ENCODE measurements at regions not wholly inside any gene's neighbourhood (a gene's known extent, or its start where the extent isn't known, plus 50 kb on each side); places are given as distances from the start of the nearest gene placed in this dataset.
A peak's percentile ranks its signal among the peaks of the same experiment; 100 is the strongest.

DNA sequence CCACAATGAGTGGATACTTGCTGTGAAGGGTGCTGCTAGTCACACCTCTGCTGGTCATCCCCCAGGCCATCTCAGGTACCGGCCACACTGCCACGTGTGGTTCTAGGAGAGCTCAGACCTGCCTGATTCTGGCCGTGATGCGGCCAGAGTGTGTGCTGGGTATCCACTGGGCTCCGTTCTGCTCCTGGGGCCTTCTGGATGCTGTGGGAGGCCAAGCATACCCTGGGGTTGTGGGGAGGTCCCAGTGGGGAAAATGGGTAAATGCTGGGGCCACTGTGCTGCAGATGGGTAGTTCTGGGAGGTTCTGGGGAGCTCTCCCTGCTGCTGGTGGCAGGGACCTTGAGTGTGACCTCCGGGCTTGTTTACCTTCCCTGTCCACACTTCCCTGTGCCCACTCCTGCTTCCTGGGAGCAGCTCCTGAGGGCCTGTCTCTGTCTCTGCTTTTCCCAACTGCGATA is 318.4 kb downstream of the GLRX3 start:
- CTCF ChIA-PET, result no interaction called here
- intact Hi-C loops (cut with micrococcal nuclease), result no loop called here
- no peaks in the 10 kb centered on the region for H3K36me3 Mint-ChIP-seq

GRCh38 chr10:130455111-130455695 is 319.0 kb downstream of the GLRX3 start:
- ATAC-seq (no peak), DNase-seq (no peak)
- Mint-ChIP-seq H3K9me3 (peaks cover 0 to 5% (median 0%) of the 10 kb centered on the region in 11 donors), H3K36me3 (no peaks in the 10 kb centered on the region), H3K4me1 (peaks cover 0 to 1% (median 0%) of the 10 kb centered on the region in 7 donors), H3K4me3 (no peak overlapping the region), H3K27me3 (peaks cover 0 to 37% (median 18%) of the 10 kb centered on the region in 5 donors), H3K27ac (no peak overlapping the region)
- H3K4me3 ChIP-seq (ENCODE audit: low read length), result no peak overlapping the region
- H3K4me1 ChIP-seq (ENCODE audit: control insufficient read depth in 2 of 2, insufficient read depth in 2 of 2, low read length in 2 of 2), result no peaks in the 10 kb centered on the region
- POLR2A ChIA-PET, result no interaction called here
- intact Hi-C loops (cut with micrococcal nuclease), result no loop called here
- H3K36me3 ChIP-seq (ENCODE audit: control insufficient read depth in 2 of 3, insufficient read depth in 3 of 3, low read length in 3 of 3), result no peaks in the 10 kb centered on the region
- no peak overlapping the region for H3K27ac ChIP-seq (ENCODE audit: low read depth, low read length)
- no peaks in the 10 kb centered on the region for H3K27me3 ChIP-seq (ENCODE audit: control insufficient read depth in 2 of 2, insufficient read depth in 2 of 2, low read length in 2 of 2)
- H3K9me3 ChIP-seq (ENCODE audit: control insufficient read depth in 2 of 3, low read length in 3 of 3), result no peaks in the 10 kb centered on the region
- CTCF ChIA-PET, result no interaction called here

More for the DNA sequence above, 318.4 kb downstream of the GLRX3 start:
- H3K4me3 Mint-ChIP-seq, result no peak overlapping the region
- H3K27me3 Mint-ChIP-seq, result peaks cover 1 to 43% (median 18%) of the 10 kb centered on the region in 5 donors
- H3K9me3 Mint-ChIP-seq, result peaks cover 0 to 5% (median 0%) of the 10 kb centered on the region in 11 donors
- no peak for ATAC-seq
- peaks cover 0 to 1% (median 0%) of the 10 kb centered on the region in 7 donors for H3K4me1 Mint-ChIP-seq
- POLR2A ChIA-PET, result no interaction called here
- no peak overlapping the region for H3K27ac ChIP-seq (ENCODE audit: low read depth, low read length)
- no peak overlapping the region for H3K27ac Mint-ChIP-seq
- H3K4me3 ChIP-seq (ENCODE audit: low read length), result no peak overlapping the region
- no peaks in the 10 kb centered on the region for H3K36me3 ChIP-seq (ENCODE audit: control insufficient read depth in 2 of 3, insufficient read depth in 3 of 3, low read length in 3 of 3)
- H3K9me3 ChIP-seq (ENCODE audit: control insufficient read depth in 2 of 3, low read length in 3 of 3), result no peaks in the 10 kb centered on the region
- H3K27me3 ChIP-seq (ENCODE audit: control insufficient read depth in 2 of 2, insufficient read depth in 2 of 2, low read length in 2 of 2), result no peaks in the 10 kb centered on the region
- DNase-seq, result no peak
- no peaks in the 10 kb centered on the region for H3K4me1 ChIP-seq (ENCODE audit: control insufficient read depth in 2 of 2, insufficient read depth in 2 of 2, low read length in 2 of 2)

GRCh38 chr10:130455791-130456190 is 319.6 kb downstream of the GLRX3 start:
- no peaks in the 10 kb centered on the region for H3K36me3 ChIP-seq (ENCODE audit: control insufficient read depth in 2 of 3, insufficient read depth in 3 of 3, low read length in 3 of 3)
- Mint-ChIP-seq H3K4me1 (peaks cover 0 to 1% (median 0%) of the 10 kb centered on the region in 7 donors), H3K36me3 (no peaks in the 10 kb centered on the region), H3K4me3 (no peak overlapping the region), H3K27me3 (peaks cover 0 to 33% (median 18%) of the 10 kb centered on the region in 5 donors), H3K9me3 (peaks cover 0 to 5% (median 0%) of the 10 kb centered on the region in 11 donors), H3K27ac (no peak overlapping the region)
- ATAC-seq (no peak), DNase-seq (no peak)
- CTCF ChIA-PET, result no interaction called here
- no peak overlapping the region for H3K4me3 ChIP-seq (ENCODE audit: low read length)
- H3K4me1 ChIP-seq (ENCODE audit: control insufficient read depth in 2 of 2, insufficient read depth in 2 of 2, low read length in 2 of 2), result no peaks in the 10 kb centered on the region
- intact Hi-C loops (cut with micrococcal nuclease), result no loop called here
- H3K27ac ChIP-seq (ENCODE audit: low read depth, low read length), result no peak overlapping the region
- H3K27me3 ChIP-seq (ENCODE audit: control insufficient read depth in 2 of 2, insufficient read depth in 2 of 2, low read length in 2 of 2), result no peaks in the 10 kb centered on the region
- H3K9me3 ChIP-seq (ENCODE audit: control insufficient read depth in 2 of 3, low read length in 3 of 3), result no peaks in the 10 kb centered on the region
- POLR2A ChIA-PET, result no interaction called here

DNA sequence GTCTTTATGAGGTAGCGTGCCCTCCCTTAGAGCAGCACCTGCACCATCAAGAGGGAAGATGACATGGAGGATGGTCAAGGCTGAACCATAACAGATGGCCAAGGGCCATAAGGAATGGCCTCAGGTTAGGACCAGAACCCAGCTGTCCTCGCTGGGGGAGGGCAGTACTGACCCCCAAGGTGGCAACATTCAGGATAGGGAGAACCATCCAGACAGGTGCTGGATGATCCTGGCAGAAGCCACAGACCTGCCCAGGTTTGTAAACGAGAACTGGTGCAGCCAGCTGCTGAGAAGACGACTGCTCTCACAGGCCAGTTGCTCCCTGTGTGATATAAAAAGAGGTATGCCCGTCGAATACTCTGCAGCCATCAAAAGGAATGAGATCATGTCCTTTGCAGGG is 320.4 kb downstream of the GLRX3 start:
- no peak overlapping the region for H3K27ac Mint-ChIP-seq
- Histone ChIP-seq H3K36me3 (ENCODE audit: control insufficient read depth in 2 of 3, insufficient read depth in 3 of 3, low read length in 3 of 3) (no peaks in the 10 kb centered on the region), H3K9me3 (ENCODE audit: control insufficient read depth in 2 of 3, low read length in 3 of 3) (no peaks in the 10 kb centered on the region), H3K27me3 (ENCODE audit: control insufficient read depth in 2 of 2, insufficient read depth in 2 of 2, low read length in 2 of 2) (no peaks in the 10 kb centered on the region), H3K4me3 (ENCODE audit: low read length) (no peak overlapping the region), H3K4me1 (ENCODE audit: control insufficient read depth in 2 of 2, insufficient read depth in 2 of 2, low read length in 2 of 2) (no peaks in the 10 kb centered on the region), H3K27ac (ENCODE audit: low read depth, low read length) (no peak overlapping the region)
- peaks cover 0 to 5% (median 0%) of the 10 kb centered on the region in 11 donors for H3K9me3 Mint-ChIP-seq
- no peaks in the 10 kb centered on the region for H3K36me3 Mint-ChIP-seq
- H3K4me1 Mint-ChIP-seq, result peaks cover 0 to 1% (median 0%) of the 10 kb centered on the region in 7 donors
- ChIA-PET CTCF (no interaction called here), POLR2A (no interaction called here)
- intact Hi-C loops (cut with micrococcal nuclease), result no loop called here
- ATAC-seq, result no peak
- H3K27me3 Mint-ChIP-seq, result peaks cover 0 to 30% (median 18%) of the 10 kb centered on the region in 5 donors
- no peak overlapping the region for H3K4me3 Mint-ChIP-seq
- DNase-seq, result no peak

- peaks cover 0 to 4% (median 0%) of the 10 kb centered on the region in 11 donors for H3K9me3 Mint-ChIP-seq
- H3K27ac Mint-ChIP-seq, result peak overlapping the region in 2 of 9 donors; percentile 76 to 83
- ChIA-PET CTCF (no interaction called here), POLR2A (no interaction called here)
- Histone ChIP-seq H3K27me3 (ENCODE audit: control insufficient read depth in 2 of 2, insufficient read depth in 2 of 2, low read length in 2 of 2) (no peaks in the 10 kb centered on the region), H3K36me3 (ENCODE audit: control insufficient read depth in 2 of 3, insufficient read depth in 3 of 3, low read length in 3 of 3) (no peaks in the 10 kb centered on the region), H3K9me3 (ENCODE audit: control insufficient read depth in 2 of 3, low read length in 3 of 3) (no peaks in the 10 kb centered on the region), H3K4me1 (ENCODE audit: control insufficient read depth in 2 of 2, insufficient read depth in 2 of 2, low read length in 2 of 2) (no peaks in the 10 kb centered on the region), H3K4me3 (ENCODE audit: low read length) (no peak overlapping the region), H3K27ac (ENCODE audit: low read depth, low read length) (no peak overlapping the region)
- H3K4me3 Mint-ChIP-seq, result no peak overlapping the region
- intact Hi-C loops (cut with micrococcal nuclease), result no loop called here
- peaks cover 0 to 1% (median 0%) of the 10 kb centered on the region in 7 donors for H3K4me1 Mint-ChIP-seq
- H3K27me3 Mint-ChIP-seq, result peaks cover 0 to 23% (median 10%) of the 10 kb centered on the region in 5 donors
- DNase-seq, result no peak
- no peak for ATAC-seq
- no peaks in the 10 kb centered on the region for H3K36me3 Mint-ChIP-seq
Observed at GRCh38 chr10:130458509-130458908, 322.3 kb downstream of the GLRX3 start.

GRCh38 chr10:130459011-130459410 is 322.8 kb downstream of the GLRX3 start:
- Mint-ChIP-seq H3K4me3 (no peak overlapping the region), H3K27ac (no peak overlapping the region), H3K27me3 (peaks cover 0 to 23% (median 10%) of the 10 kb centered on the region in 5 donors), H3K4me1 (peaks cover 0 to 1% (median 0%) of the 10 kb centered on the region in 7 donors), H3K36me3 (no peaks in the 10 kb centered on the region), H3K9me3 (peaks cover 0 to 6% (median 2%) of the 10 kb centered on the region in 11 donors)
- Histone ChIP-seq H3K27ac (ENCODE audit: low read depth, low read length) (no peak overlapping the region), H3K27me3 (ENCODE audit: control insufficient read depth in 2 of 2, insufficient read depth in 2 of 2, low read length in 2 of 2) (no peaks in the 10 kb centered on the region), H3K4me1 (ENCODE audit: control insufficient read depth in 2 of 2, insufficient read depth in 2 of 2, low read length in 2 of 2) (no peaks in the 10 kb centered on the region), H3K4me3 (ENCODE audit: low read length) (no peak overlapping the region), H3K36me3 (ENCODE audit: control insufficient read depth in 2 of 3, insufficient read depth in 3 of 3, low read length in 3 of 3) (no peaks in the 10 kb centered on the region), H3K9me3 (ENCODE audit: control insufficient read depth in 2 of 3, low read length in 3 of 3) (no peaks in the 10 kb centered on the region)
- ChIA-PET CTCF (no interaction called here), POLR2A (no interaction called here)
- ATAC-seq, result no peak
- intact Hi-C loops (cut with micrococcal nuclease), result no loop called here
- no peak for DNase-seq

DNA sequence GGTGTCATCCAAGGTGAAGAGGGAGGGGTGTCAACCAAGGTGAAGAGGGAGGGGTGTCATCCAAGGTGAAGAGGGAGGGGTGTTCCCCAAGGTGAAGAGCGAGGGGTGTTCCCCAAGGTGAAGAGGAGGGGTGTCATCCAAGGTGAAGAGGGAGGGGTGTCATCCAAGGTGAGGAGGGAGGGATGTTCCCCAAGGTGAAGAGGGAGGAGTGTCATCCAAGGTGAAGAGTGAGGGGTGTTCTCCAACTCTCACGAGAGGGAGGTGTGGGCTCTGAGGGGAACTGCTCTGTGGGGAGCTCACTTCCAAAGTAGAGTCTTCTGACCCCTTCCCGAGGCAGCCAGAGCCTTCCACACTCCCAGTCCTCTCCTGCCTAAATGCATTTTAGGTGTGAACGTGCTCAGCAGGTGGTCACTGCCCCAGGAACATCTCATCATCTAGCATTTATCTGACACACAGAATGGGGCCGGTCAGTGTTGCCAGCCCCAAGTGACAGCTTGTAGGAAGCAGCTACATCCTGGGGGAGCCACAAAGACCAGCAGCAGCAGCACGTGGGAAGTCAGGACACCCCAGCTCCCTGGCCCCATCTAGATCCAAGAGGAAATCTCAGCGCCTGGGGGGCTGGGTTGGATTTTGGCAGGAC is 323.8 kb downstream of the GLRX3 start:
- H3K9me3 Mint-ChIP-seq, result peaks cover 0 to 6% (median 2%) of the 10 kb centered on the region in 11 donors
- no peaks in the 10 kb centered on the region for H3K27me3 ChIP-seq (ENCODE audit: control insufficient read depth in 2 of 2, insufficient read depth in 2 of 2, low read length in 2 of 2)
- intact Hi-C loops (cut with micrococcal nuclease), result no loop called here
- H3K27me3 Mint-ChIP-seq, result peaks cover 0 to 19% (median 10%) of the 10 kb centered on the region in 5 donors
- no peak overlapping the region for H3K4me3 ChIP-seq (ENCODE audit: low read length)
- ATAC-seq (no peak), DNase-seq (no peak)
- ChIA-PET CTCF (no interaction called here), POLR2A (no interaction called here)
- H3K27ac ChIP-seq (ENCODE audit: low read depth, low read length), result no peak overlapping the region
- no peak overlapping the region for H3K4me3 Mint-ChIP-seq
- no peaks in the 10 kb centered on the region for H3K36me3 ChIP-seq (ENCODE audit: control insufficient read depth in 2 of 3, insufficient read depth in 3 of 3, low read length in 3 of 3)
- no peaks in the 10 kb centered on the region for H3K4me1 ChIP-seq (ENCODE audit: control insufficient read depth in 2 of 2, insufficient read depth in 2 of 2, low read length in 2 of 2)
- peaks cover 0 to 1% (median 0%) of the 10 kb centered on the region in 7 donors for H3K4me1 Mint-ChIP-seq
- no peaks in the 10 kb centered on the region for H3K9me3 ChIP-seq (ENCODE audit: control insufficient read depth in 2 of 3, low read length in 3 of 3)
- no peaks in the 10 kb centered on the region for H3K36me3 Mint-ChIP-seq
- peak overlapping the region in 1 of 9 donors; percentile 59 for H3K27ac Mint-ChIP-seq
